ENCODE measurements at regions not wholly inside any gene's neighbourhood (a gene's known extent, or its start where the extent isn't known, plus 50 kb on each side); places are given as distances from the start of the nearest gene placed in this dataset.

- TF ChIP-seq THAP9 (CRISPR knock-in tag; IDR thresholded peaks at IDR 0.05; ENCODE audit: borderline replicate concordance) (peak; percentile 52; the same call in 1 of the 2 replicates), ZBTB4 (CRISPR knock-in tag; IDR thresholded peaks at IDR 0.05; ENCODE audit: borderline replicate concordance) (peak; percentile 77; the same call in 1 of the 2 replicates), ZNF430 (CRISPR knock-in tag; IDR thresholded peaks at IDR 0.05) (no peak), KDM2A (CRISPR knock-in tag; IDR thresholded peaks at IDR 0.05; ENCODE audit: borderline replicate concordance, low read depth) (peak; percentile 16; the same call in 1 of the 2 replicates), GMEB1 (CRISPR knock-in tag; IDR thresholded peaks at IDR 0.05; ENCODE audit: borderline replicate concordance) (peak; percentile 32; the same call in 1 of the 2 replicates), RELA (CRISPR knock-in tag; IDR thresholded peaks at IDR 0.05) (no peak), STAT6 (CRISPR knock-in tag; IDR thresholded peaks at IDR 0.05; ENCODE audit: borderline replicate concordance) (peak; percentile 46; the same call in 1 of the 2 replicates), NCOA2 (CRISPR knock-in tag; IDR thresholded peaks at IDR 0.05) (peak; percentile 20; the same call in 1 of the 2 replicates), FIP1L1 (IDR thresholded peaks at IDR 0.05; ENCODE audit: borderline replicate concordance, insufficient read depth, low read depth, low read length) (no peak), ZNF343 (CRISPR knock-in tag; IDR thresholded peaks at IDR 0.05) (0 out of 2 replicates have a peak, but pooled peaks have one; percentile 56), UBTF (CRISPR knock-in tag; IDR thresholded peaks at IDR 0.05) (peak; percentile 53), ZBTB37 (CRISPR knock-in tag; IDR thresholded peaks at IDR 0.05) (no peak), SP5 (CRISPR knock-in tag; IDR thresholded peaks at IDR 0.05; ENCODE audit: borderline replicate concordance, low read depth) (peak; percentile 71)
Observed at GRCh38 chr4:103306870-103307375, 108.8 kb upstream of the CENPE start (continued).

All from HepG2 (cell line).